HepG2 (cell line): ENCODE measurements at regions not wholly inside any gene's neighbourhood (a gene's known extent, or its start where the extent isn't known, plus 50 kb on each side); places are given as distances from the start of the nearest gene placed in this dataset.

Source experiments
- ATAC-seq: fragments of 200-7000 bp; cut with Tn5 transposase; 3 replicates; pipeline ENCODE4 v1.9.1; 2020; ENCODE audit warnings: mild to moderate bottlenecking, moderate library complexity
- BruUV-seq: library from RNA; stranded (reverse); fragments of 400-500 nt; replicated peaks from 2 replicates; lab custom pipeline; 2021; lab: Mats Ljungman, UMichigan
- CTCF ChIA-PET: fragments of 300-600 bp; formaldehyde crosslinking; extraction: SDS; loops from one replicate; lab custom pipeline; 2021; ENCODE audit warnings: low total read pairs, inconsistent platforms, low intra/inter-chr PET ratio; lab: Yijun Ruan, JAX
- POLR2A ChIA-PET: fragments of 350-600 bp; sonication (Branson Sonifier 250); formaldehyde crosslinking; loops from one replicate; lab custom pipeline; 2020; ENCODE audit warnings: antibody characterized with exemption, inconsistent platforms; lab: Yijun Ruan, JAX
- DNase-seq: peaks from one replicate; pipeline ENCODE4 v3.0.0-alpha.2; 2015; ENCODE audit warnings: low spot score
- FAIRE-seq: peaks from 3 replicates; lab custom pipeline; 2011; peaks lifted over from hg19 to GRCh38; lab: Jason Lieb, UNC
- H2AFZ ChIP-seq: one replicate; pipeline ENCODE4 v1.6.1; 2011; ENCODE audit warnings: low read length, inconsistent platforms
- H3K27ac ChIP-seq: fragments of 300-600 bp; 3 replicates; pipeline ENCODE4 v1.8.0; 2011; ENCODE audit warnings: mixed run types, mild to moderate bottlenecking, mixed read lengths, low read length, inconsistent platforms; ENCODE audit not compliant: insufficient read depth; ENCODE audit errors: extremely low read length
- H3K27me3 ChIP-seq, 2 experiments: fragments of 200-600 bp in 1 of 2; 2 replicates in 1 of 2; 3 replicates in 1 of 2; pipeline versions ENCODE4 v1.6.0 to v1.8.0; 2011; ENCODE audit warnings: low read length in 2 of 2, mild to moderate bottlenecking in 2 of 2, moderate library complexity in 2 of 2, inconsistent platforms in 1 of 2; ENCODE audit not compliant: insufficient read depth in 2 of 2, control insufficient read depth in 1 of 2
- H3K36me3 ChIP-seq, 2 experiments: fragments of 200-600 bp in 1 of 2; replicated peaks in 1 of 2; 2 replicates in 1 of 2; 3 replicates in 1 of 2; pipeline versions ENCODE4 v1.5.1 to v1.8.0; 2011; ENCODE audit warnings: low read length in 2 of 2, inconsistent platforms in 1 of 2; ENCODE audit not compliant: insufficient read depth in 2 of 2, control insufficient read depth in 1 of 2
- H3K4me1 ChIP-seq: 2 replicates; pipeline ENCODE4 v1.5.1; 2012; ENCODE audit warnings: low read length, inconsistent platforms; ENCODE audit not compliant: insufficient read depth
- H3K4me2 ChIP-seq: 2 replicates; pipeline ENCODE4 v1.6.0; 2011; ENCODE audit warnings: low read depth, low read length, inconsistent platforms
- H3K4me3 ChIP-seq, 3 experiments: fragments of 200-600 bp in 1 of 3; sonication (generic), shearing (Covaris generic) in 1 of 3; replicated peaks in 1 of 3; 2 replicates each; pipeline ENCODE4 v1.5.1; 2011 to 2016; ENCODE audit warnings: low read length in 3 of 3, inconsistent platforms in 2 of 3, low read depth in 2 of 3, mild to moderate bottlenecking in 2 of 3, control low read depth in 1 of 3, mixed read lengths in 1 of 3; ENCODE audit not compliant: insufficient read depth in 1 of 3
- H3K79me2 ChIP-seq: one replicate; pipeline ENCODE4 v1.6.1; 2011; ENCODE audit warnings: low read length, inconsistent platforms; ENCODE audit not compliant: insufficient read depth
- H3K9ac ChIP-seq: 2 replicates; pipeline ENCODE4 v1.6.0; 2011; ENCODE audit warnings: mild to moderate bottlenecking, low read depth, low read length, inconsistent platforms; ENCODE audit not compliant: insufficient read depth
- H3K9me3 ChIP-seq: 2 replicates; pipeline ENCODE4 v1.5.1; 2012; ENCODE audit warnings: mild to moderate bottlenecking, low read length
- H4K20me1 ChIP-seq: 2 replicates; pipeline ENCODE4 v1.6.0; 2011; ENCODE audit warnings: inconsistent platforms, mild to moderate bottlenecking, low read length, moderate library complexity; ENCODE audit not compliant: insufficient read depth
- CENPX ChIP-seq: sonication (generic); formaldehyde crosslinking; IDR thresholded peaks from 2 replicates; pipeline ENCODE4 v1.9.0; 2021; ENCODE audit warnings: mild to moderate bottlenecking, missing genetic modification reagents, moderate library complexity
- CTCF ChIP-seq: sonication (generic); formaldehyde crosslinking; IDR thresholded peaks from 2 replicates; pipeline ENCODE4 v1.5.0; 2020; ENCODE audit warnings: mild to moderate bottlenecking, missing genetic modification reagents, moderate library complexity
- POLR2G ChIP-seq: fragments of 200-400 bp; formaldehyde crosslinking; IDR thresholded peaks from 2 replicates; pipeline ENCODE4 v1.6.1; 2018; ENCODE audit warnings: mild to moderate bottlenecking, low read depth, low read length, moderate library complexity
- RAD21 ChIP-seq: fragments of 450-650 bp; formaldehyde crosslinking; IDR thresholded peaks from 2 replicates; pipeline ENCODE4 v1.5.0; 2020; ENCODE audit warnings: mild to moderate bottlenecking
- RBM22 ChIP-seq: fragments of 200-400 bp; formaldehyde crosslinking; optimal IDR thresholded peaks from 2 replicates; pipeline ENCODE3; 2017; ENCODE audit warnings: mild to moderate bottlenecking, low read length, moderate library complexity
- SALL1 ChIP-seq: sonication (generic); formaldehyde crosslinking; IDR thresholded peaks from 2 replicates; pipeline ENCODE4 v1.8.0; 2022; ENCODE audit warnings: mild to moderate bottlenecking, missing genetic modification reagents
- SMC3 ChIP-seq: IDR thresholded peaks from 2 replicates; pipeline ENCODE4 v1.6.1; 2011; ENCODE audit warnings: low read length, improper control_type of control experiment
- SSRP1 ChIP-seq: IDR thresholded peaks from 2 replicates; pipeline ENCODE4 v1.6.1; 2016; ENCODE audit warnings: control low read depth
- STAG1 ChIP-seq: sonication (generic); formaldehyde crosslinking; IDR thresholded peaks from 2 replicates; pipeline ENCODE4 v1.4.0; 2020; ENCODE audit warnings: missing genetic modification reagents
- ZNF597 ChIP-seq: sonication (generic); formaldehyde crosslinking; IDR thresholded peaks from 2 replicates; pipeline ENCODE4 v1.5.0; 2020; ENCODE audit warnings: missing genetic modification reagents
- ZNF687 ChIP-seq: sonication (generic); formaldehyde crosslinking; IDR thresholded peaks from 2 replicates; pipeline ENCODE4 v1.5.1; 2020; ENCODE audit warnings: mild to moderate bottlenecking, missing genetic modification reagents, moderate library complexity
- ZNF766 ChIP-seq: sonication (generic); formaldehyde crosslinking; IDR thresholded peaks from 2 replicates; pipeline ENCODE4 v1.5.0; 2020; ENCODE audit warnings: missing genetic modification reagents, borderline replicate concordance
- WGBS: methylation state at CpG from one replicate; pipeline ENCODE4 v1.1.6; 2017; ENCODE audit warnings: low lambda C conversion rate; 5-methylcytosine and 5-hydroxymethylcytosine counted together
- in situ Hi-C: cut with HindIII; loops from 2 replicates; pipeline ENCODE4 v1.10.0; 2017; ENCODE audit warnings: low pct_unique_long_range_greater_than_20kb; ENCODE audit not compliant: extremely low pct_ligation_motif_present
- intact Hi-C: fragments of 100-400 bp; cut with micrococcal nuclease; formaldehyde crosslinking; loops from one replicate; pipeline ENCODE4 v1.10.0; 2022; ENCODE audit not compliant: unreplicated experiment

GRCh38 chr11:71120471-71120896 is 131.9 kb downstream of the SHANK2 start:
- no peaks in the 10 kb centered on the region for H3K4me1 ChIP-seq
- H3K79me2 ChIP-seq, result no peaks in the 10 kb centered on the region
- CTCF ChIA-PET, result interaction anchor here (1.0 to 2.5 kb wide), 3 partner anchors 209 to 300 kb away, joined by 4 to 10 read pairs (median 7); no protein-coding TSS in a partner anchor
- no peak for FAIRE-seq
- no peak overlapping the region for H3K4me3 ChIP-seq
- TF ChIP-seq SMC3 (peak; percentile 54; the same call in 1 of the 2 replicates), SALL1 (CRISPR knock-in tag) (0 out of 2 replicates have a peak, but pooled peaks have one; percentile 13), RBM22 (peak; percentile 42), RAD21 (CRISPR knock-in tag) (peak; percentile 54), ZNF597 (CRISPR knock-in tag) (no peak), STAG1 (peak; percentile 88), CENPX (CRISPR knock-in tag) (no peak), SSRP1 (CRISPR knock-in tag) (no peak), POLR2G (no peak), ZNF687 (CRISPR knock-in tag) (0 out of 2 replicates have a peak, but pooled peaks have one; percentile 22), ZNF766 (CRISPR knock-in tag) (no peak), CTCF (CRISPR knock-in tag) (peak; percentile 73)
- H3K27ac ChIP-seq, result no peak overlapping the region
- H3K36me3 ChIP-seq, result peaks cover 23 to 45% of the 10 kb centered on the region in 2 experiments
- H2AFZ ChIP-seq, result no peak overlapping the region
- POLR2A ChIA-PET, result interaction anchor here (1.9 kb wide), 1 partner anchor 132 kb away, joined by 8 read pairs; the partner anchor contains the start of gene SHANK2
- no peak overlapping the region for H3K9ac ChIP-seq
- intact Hi-C loops, result loop anchor here (1.0 kb wide), 1 partner anchor 209 kb away; no protein-coding TSS in a partner anchor
- no TSS peak for BruUV-seq
- no peaks in the 10 kb centered on the region for H3K9me3 ChIP-seq
- peak; percentile 38 for DNase-seq
- in situ Hi-C loops, result no loop called here
- ATAC-seq, result peak; percentile 79
- H3K4me2 ChIP-seq, result no peak overlapping the region
- peaks cover 10% of the 10 kb centered on the region; the same call in 1 of the 2 replicates for H4K20me1 ChIP-seq
- 94% methylated on average over 7 of the region's 7 CpGs for WGBS
- H3K27me3 ChIP-seq, result no peaks in the 10 kb centered on the region
